ENCODE measurements at regions not wholly inside any gene's neighbourhood (a gene's known extent, or its start where the extent isn't known, plus 50 kb on each side); places are given as distances from the start of the nearest gene placed in this dataset.

- POLR2A ChIA-PET: no interaction called here
- CTCF ChIA-PET: interaction anchor here (2.0 to 2.4 kb wide), 3 partner anchors 8 to 19 kb away, joined by 4 to 8 read pairs (median 6); no protein-coding TSS in a partner anchor
- Histone ChIP-seq H3K9me3 (replicated peaks; ENCODE audit: control insufficient read depth, insufficient read depth, low read length) (no peaks in the 10 kb centered on the region), H3K27ac (ENCODE audit: insufficient read depth, low read depth, low read length) (no peak overlapping the region), H3K4me3 (replicated peaks in 1 of 3; ENCODE audit: insufficient read depth in 1 of 3, low read depth in 1 of 3, low read length in 3 of 3) (no peak overlapping the region), H3K36me3 (ENCODE audit: control insufficient read depth in 2 of 2, extremely low read depth in 1 of 2, insufficient read depth in 2 of 2, low read length in 2 of 2) (no peaks in the 10 kb centered on the region), H3K4me2 (ENCODE audit: insufficient read depth, low read length) (no peak overlapping the region), H2AFZ (ENCODE audit: low read depth, low read length) (no peak overlapping the region), H4K20me1 (replicated peaks; ENCODE audit: control insufficient read depth, extremely low read depth, insufficient read depth, low read length) (no peaks in the 10 kb centered on the region), H3K4me1 (ENCODE audit: control insufficient read depth, extremely low read depth, insufficient read depth, low read length) (peaks cover 17% of the 10 kb centered on the region), H3K79me2 (ENCODE audit: control insufficient read depth, insufficient read depth, low read length) (no peaks in the 10 kb centered on the region), H3K9ac (replicated peaks; ENCODE audit: extremely low read depth, insufficient read depth, low read length) (no peak overlapping the region), H3K9me1 (replicated peaks; ENCODE audit: control insufficient read depth, extremely low read depth, insufficient read depth, low read length) (no peaks in the 10 kb centered on the region), H3K27me3 (ENCODE audit: control insufficient read depth in 2 of 2, insufficient read depth in 2 of 2, low read length in 2 of 2) (no peaks in the 10 kb centered on the region)
- TF ChIP-seq POLR2A (IDR thresholded peaks at IDR 0.05; ENCODE audit: low read depth, low read length) (no peak), JUN (IDR thresholded peaks at IDR 0.05; ENCODE audit: borderline replicate concordance, insufficient read depth, insufficient read length, low read depth) (no peak), GATA2 (IDR thresholded peaks at IDR 0.05; ENCODE audit: insufficient read depth, insufficient read length, low read depth, low read length) (no peak), CTCF (IDR thresholded peaks at IDR 0.05; ENCODE audit: extremely low read depth in 1 of 2, insufficient read depth in 1 of 2, low read depth in 1 of 2, low read length in 2 of 2) (no peak), MYC (IDR thresholded peaks at IDR 0.05; ENCODE audit: low read depth, low read length) (no peak), POLR2AphosphoS5 (IDR thresholded peaks at IDR 0.05; ENCODE audit: insufficient read depth, low read depth, low read length) (no peak), FOS (IDR thresholded peaks at IDR 0.05; ENCODE audit: borderline replicate concordance, insufficient read depth, low read length) (no peak), MAX (IDR thresholded peaks at IDR 0.05; ENCODE audit: insufficient read depth, insufficient read length) (no peak), EZH2 (IDR thresholded peaks at IDR 0.05; ENCODE audit: borderline replicate concordance, low read depth, low read length, severe bottlenecking) (no peak)
- BruUV-seq (replicated peaks): no TSS peak
- intact Hi-C loops (cut with micrococcal nuclease) (no loop called here), dilution Hi-C loops (cut with MboI; ENCODE audit: extremely low pct_ligation_motif_present, low sequenced_read_pairs) (no loop called here)
- DNase-seq (ENCODE audit: low read depth, low spot score): no peak
- no peak for FAIRE-seq
Observed at GRCh38 chr3:124268355-124268754, 276.4 kb upstream of the ROPN1 start.
